Right atrium auricular region (tissue), 2 donors: ENCODE measurements at regions not wholly inside any gene's neighbourhood (a gene's known extent, or its start where the extent isn't known, plus 50 kb on each side); places are given as distances from the start of the nearest gene placed in this dataset.
"Not testable (repeated sequence)": the region's sequence is repeated elsewhere in the genome, so short reads cannot be mapped to it uniquely, and the experiment has no call there.

Experiments used
- DNase-seq: peaks from one replicate; pipeline ENCODE4 v3.0.0-alpha.2; 2019; ENCODE audit warnings: low spot score
- H3K27ac ChIP-seq, 2 donors: fragments of 200-600 bp; sonication (generic); 1 replicate in 1 of 2; 2 replicates in 1 of 2; pipeline ENCODE4 v1.5.1; 2016 to 2019
- H3K27me3 ChIP-seq, 2 donors: fragments of 200-600 bp; sonication (generic); one replicate each; pipeline versions ENCODE4 v1.5.1 to v1.6.0; 2017 to 2019
- H3K36me3 ChIP-seq: fragments of 200-600 bp; sonication (generic); one replicate; pipeline ENCODE4 v1.5.1; 2016
- H3K4me1 ChIP-seq, 2 donors: fragments of 200-600 bp; sonication (generic); one replicate each; pipeline versions ENCODE4 v1.5.1 to v1.6.0; 2017 to 2019
- H3K4me3 ChIP-seq, 2 donors: fragments of 200-600 bp; sonication (generic); 1 replicate in 1 of 2; 2 replicates in 1 of 2; pipeline ENCODE4 v1.5.1; 2017 to 2019; ENCODE audit warnings: mild to moderate bottlenecking in 1 of 2, moderate library complexity in 1 of 2
- H3K9me3 ChIP-seq, 2 donors: fragments of 200-600 bp; sonication (generic); one replicate each; pipeline ENCODE4 v1.5.1; 2019

DNA sequence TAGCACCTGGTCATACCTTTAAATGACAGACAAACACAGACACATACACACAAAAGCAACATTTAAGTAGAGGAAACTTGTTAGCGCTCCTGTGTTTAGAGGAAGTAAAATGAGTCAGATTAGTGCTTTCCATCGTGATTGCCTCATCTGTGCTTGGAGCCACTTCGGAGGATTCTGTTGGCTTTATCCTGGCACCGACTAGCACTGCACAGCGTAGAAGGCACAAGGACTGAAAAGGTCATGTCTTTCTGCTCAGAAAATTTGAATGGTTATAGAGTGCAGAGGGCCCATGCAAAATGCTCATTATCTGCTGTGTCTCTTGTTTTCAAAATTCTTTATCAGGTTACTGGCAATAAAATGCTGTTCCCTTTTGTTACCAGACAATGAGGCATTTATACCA is 863.6 kb upstream of the TPTE start:
- not testable (repeated sequence) for H3K27ac ChIP-seq, H3K4me1 ChIP-seq, H3K4me3 ChIP-seq, DNase-seq, H3K27me3 ChIP-seq, H3K9me3 ChIP-seq, H3K36me3 ChIP-seq

DNA sequence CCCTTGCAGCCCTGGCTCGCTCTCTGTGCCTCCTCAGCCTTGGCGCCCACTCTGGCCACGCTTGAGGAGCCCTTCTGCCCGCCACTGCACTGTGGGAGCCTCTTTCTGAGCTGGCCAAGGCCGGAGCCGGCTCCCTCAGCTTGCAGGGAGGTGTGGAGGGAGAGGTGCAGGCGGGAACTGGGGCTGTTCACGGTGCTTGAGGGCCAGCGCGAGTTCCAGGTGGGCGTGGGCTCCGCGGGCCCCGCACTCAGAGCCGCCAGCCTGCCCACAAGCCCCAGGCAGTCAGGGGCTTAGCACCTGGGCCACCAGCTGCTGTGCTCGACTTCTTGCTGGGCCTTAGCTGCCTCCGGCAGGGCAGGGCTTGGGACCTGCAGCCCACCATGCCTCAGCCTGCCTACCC is 861.5 kb upstream of the TPTE start:
- not testable (repeated sequence) for H3K4me3 ChIP-seq, H3K9me3 ChIP-seq, H3K27ac ChIP-seq, H3K36me3 ChIP-seq, DNase-seq, H3K4me1 ChIP-seq, H3K27me3 ChIP-seq

DNA sequence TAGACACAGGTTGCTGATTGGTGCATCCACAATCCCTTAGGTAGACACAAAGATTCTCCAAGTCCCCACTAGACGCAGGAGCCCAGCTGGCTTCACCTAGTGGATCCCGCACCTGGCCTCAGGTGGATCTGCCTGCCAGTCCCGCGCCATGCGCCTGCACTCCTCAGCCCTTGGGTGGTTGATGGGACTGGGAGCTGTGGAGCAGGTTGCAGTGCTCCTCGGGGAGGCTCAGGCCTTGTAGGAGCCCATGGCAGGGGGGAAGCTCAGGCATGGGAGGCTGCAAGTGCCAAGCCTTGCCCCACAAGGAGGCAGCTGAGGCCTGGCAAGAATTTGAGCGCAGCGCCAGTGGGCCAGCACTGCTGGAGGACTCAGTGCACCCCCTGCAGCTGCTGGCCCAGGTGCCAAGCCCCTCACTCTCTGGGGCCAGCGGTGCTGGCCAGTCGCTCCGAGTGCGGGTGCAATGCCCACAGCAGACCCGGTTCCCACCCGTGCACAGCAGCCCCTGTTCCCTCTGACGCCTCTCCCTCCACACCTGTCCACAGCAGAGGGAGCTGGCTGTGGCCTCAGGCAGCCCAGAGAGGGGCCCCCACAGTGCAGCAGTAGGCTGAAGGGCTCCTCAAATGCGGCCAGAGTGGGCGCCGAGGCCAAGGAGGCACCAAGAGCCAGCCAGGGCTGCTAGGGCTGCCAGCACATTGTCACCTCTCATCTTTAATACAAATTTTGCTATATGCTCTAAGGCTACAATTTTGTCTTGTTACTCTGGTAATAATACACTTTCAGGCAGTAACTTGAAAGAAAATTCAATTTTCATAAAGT is 857.3 kb upstream of the TPTE start:
- H3K27me3 ChIP-seq, H3K27ac ChIP-seq, H3K36me3 ChIP-seq, DNase-seq, H3K4me3 ChIP-seq, H3K4me1 ChIP-seq, H3K9me3 ChIP-seq: not testable (repeated sequence)

DNA sequence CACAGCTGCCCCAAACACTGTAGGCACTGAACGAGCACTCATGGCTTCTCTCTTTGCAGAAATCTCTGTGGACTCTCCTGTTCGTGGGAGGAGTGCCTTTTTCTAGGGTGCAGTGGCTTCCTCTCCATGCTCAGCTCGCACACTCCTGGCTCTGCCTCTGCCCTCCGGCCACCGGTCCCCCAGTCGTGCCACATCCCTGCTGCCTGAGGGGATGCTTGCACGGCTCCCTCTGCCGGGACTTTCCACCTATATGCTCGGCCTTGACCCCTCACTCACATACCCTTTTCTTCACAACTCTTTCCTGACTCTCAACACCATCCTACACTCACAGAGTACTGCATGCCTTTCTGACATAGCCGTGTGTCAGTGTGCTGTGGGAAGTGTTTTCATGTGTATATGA is 845.6 kb upstream of the TPTE start:
- H3K4me3 ChIP-seq, H3K4me1 ChIP-seq, H3K27me3 ChIP-seq, H3K27ac ChIP-seq, DNase-seq, H3K36me3 ChIP-seq, H3K9me3 ChIP-seq: not testable (repeated sequence)

DNA sequence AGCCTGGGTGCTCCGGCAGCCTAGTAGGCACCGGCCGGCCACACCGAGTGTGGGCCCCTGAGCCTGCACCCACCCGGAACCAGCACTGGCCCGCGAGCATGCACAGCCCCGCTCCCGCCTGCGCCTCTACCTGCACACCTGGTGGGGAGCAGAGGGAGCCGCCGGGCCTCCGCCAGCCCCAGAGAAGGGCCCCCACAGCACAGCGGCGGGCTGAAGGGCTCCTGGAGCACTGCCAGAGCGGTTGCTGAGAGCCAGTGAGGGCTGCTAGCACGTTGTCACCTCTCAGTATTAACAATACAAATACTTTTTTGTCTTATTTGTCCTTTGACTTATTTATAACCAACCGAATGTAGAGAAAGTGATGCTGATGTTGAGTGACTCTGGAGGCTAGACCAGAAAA is 842.4 kb upstream of the TPTE start:
- not testable (repeated sequence) for H3K27me3 ChIP-seq, H3K4me3 ChIP-seq, H3K9me3 ChIP-seq, DNase-seq, H3K36me3 ChIP-seq, H3K4me1 ChIP-seq, H3K27ac ChIP-seq

DNA sequence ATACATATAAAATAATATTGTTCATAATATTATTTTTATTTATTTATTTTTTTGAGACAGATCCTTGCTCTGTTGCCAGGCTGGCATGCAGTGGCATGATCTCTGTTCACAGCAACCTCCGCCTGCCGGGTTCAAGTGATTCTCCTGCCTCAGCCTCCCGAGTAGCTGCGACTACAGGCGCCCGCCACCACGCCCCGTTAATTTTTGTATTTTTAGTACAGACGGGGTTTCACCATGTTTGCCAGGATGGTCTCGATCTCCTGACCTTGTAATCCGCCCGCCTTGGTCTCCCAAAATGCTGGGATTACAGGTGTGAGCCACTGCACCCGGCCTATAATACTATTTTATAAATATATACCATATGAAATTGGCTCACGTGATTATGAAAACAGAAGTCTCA is 832.4 kb upstream of the TPTE start:
- not testable (repeated sequence) for H3K36me3 ChIP-seq, H3K4me1 ChIP-seq, H3K27me3 ChIP-seq, DNase-seq, H3K9me3 ChIP-seq, H3K4me3 ChIP-seq, H3K27ac ChIP-seq

DNA sequence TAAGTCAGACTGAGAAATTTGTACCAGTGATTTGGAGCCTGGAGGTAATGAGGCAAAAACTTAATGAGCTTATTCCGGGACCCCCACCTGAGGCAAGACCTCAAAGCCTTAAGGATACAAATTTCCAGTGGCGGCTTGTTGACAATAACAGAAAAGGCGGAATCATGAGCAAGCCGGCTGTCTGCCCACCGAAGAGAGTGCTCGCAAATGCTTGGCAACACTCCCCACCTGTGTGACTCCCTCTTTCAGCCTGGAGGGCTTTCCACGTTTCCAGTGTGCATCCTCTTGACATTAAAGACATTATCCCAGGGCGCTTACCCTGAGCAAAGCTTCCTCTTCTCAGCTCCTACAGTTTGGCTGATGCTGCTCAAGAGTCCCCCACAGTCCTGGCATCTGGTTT is 830.4 kb upstream of the TPTE start:
- not testable (repeated sequence) for H3K36me3 ChIP-seq, DNase-seq, H3K27me3 ChIP-seq, H3K27ac ChIP-seq, H3K9me3 ChIP-seq, H3K4me1 ChIP-seq, H3K4me3 ChIP-seq

DNA sequence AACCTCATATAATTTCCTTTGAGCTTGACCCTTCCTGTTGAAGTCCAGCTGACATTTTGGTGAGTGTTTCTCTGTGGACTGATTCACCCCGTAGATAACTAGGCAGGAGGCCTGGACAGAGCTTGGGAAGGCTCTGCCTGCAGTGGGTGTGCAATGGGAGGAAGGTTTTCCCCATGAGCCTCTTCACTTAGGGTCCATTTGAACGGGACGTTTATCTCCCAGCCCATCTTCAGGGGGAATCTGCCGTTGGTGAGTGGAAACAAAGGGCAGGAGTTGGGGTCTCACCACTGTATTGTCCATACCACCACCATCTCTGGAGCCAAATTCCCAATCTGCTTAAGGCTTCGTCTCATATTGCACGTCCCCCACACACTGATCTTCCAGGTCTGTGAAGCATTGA is 825.6 kb upstream of the TPTE start:
- DNase-seq, H3K9me3 ChIP-seq, H3K4me3 ChIP-seq, H3K4me1 ChIP-seq, H3K27ac ChIP-seq, H3K36me3 ChIP-seq, H3K27me3 ChIP-seq: not testable (repeated sequence)

DNA sequence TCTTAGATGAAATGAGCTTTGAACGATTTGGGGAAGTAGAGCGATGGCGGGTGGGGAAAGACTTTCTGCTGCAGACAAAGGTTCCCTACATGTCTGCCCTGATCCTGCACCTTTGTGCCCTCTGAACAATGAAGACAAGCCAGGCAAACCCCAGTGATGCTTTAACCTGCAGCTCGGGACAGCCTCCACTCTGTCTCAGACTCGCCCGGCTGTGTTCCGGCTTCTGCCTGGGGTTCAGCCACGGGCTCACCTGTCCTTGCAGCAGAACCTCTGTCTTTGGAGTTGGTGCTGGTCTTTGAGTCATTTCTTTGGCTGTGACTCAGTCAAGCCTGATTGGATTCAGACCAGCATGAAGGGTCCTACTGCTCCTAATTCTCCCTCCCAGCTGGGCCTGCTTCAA is 823.6 kb upstream of the TPTE start:
- H3K27ac ChIP-seq, H3K27me3 ChIP-seq, H3K36me3 ChIP-seq, H3K9me3 ChIP-seq, DNase-seq, H3K4me1 ChIP-seq, H3K4me3 ChIP-seq: not testable (repeated sequence)

DNA sequence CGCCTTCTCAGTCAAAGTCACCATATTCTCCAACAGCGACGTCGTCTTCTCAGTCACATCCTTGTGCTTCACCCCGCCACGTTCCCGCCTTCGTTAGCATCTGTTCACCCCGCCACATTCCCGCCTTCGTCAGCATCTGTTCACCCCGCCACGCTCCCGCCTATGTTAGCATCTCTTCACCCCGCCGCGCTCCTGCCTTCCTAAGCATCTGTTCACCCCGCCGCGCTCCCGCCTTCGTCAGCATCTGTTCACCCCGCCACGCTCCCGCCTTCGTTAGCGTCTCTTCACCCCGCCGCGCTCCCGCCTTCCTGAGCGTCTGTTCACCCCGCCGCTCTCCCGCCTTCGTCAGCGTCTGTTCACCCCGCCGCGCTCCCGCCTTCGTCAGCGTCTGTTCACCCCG is 816.4 kb upstream of the TPTE start:
- H3K4me1 ChIP-seq, H3K4me3 ChIP-seq, DNase-seq, H3K27me3 ChIP-seq, H3K36me3 ChIP-seq, H3K9me3 ChIP-seq, H3K27ac ChIP-seq: not testable (repeated sequence)

DNA sequence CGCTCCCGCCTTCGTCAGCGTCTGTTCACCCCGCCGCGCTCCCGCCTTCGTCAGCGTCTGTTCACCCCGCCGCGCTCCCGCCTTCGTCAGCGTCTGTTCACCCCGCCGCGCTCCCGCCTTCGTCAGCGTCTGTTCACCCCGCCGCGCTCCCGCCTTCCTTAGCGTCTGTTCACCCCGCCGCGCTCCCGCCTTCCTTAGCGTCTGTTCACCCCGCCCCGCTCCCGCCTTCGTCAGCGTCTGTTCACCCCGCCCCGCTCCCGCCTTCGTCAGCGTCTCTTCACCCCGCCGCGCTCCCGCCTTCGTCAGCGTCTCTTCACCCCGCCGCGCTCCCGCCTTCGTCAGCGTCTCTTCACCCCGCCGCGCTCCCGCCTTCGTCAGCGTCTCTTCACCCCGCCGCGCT is 815.9 kb upstream of the TPTE start:
- not testable (repeated sequence) for H3K4me3 ChIP-seq, H3K4me1 ChIP-seq, H3K27ac ChIP-seq, H3K9me3 ChIP-seq, DNase-seq, H3K27me3 ChIP-seq, H3K36me3 ChIP-seq

DNA sequence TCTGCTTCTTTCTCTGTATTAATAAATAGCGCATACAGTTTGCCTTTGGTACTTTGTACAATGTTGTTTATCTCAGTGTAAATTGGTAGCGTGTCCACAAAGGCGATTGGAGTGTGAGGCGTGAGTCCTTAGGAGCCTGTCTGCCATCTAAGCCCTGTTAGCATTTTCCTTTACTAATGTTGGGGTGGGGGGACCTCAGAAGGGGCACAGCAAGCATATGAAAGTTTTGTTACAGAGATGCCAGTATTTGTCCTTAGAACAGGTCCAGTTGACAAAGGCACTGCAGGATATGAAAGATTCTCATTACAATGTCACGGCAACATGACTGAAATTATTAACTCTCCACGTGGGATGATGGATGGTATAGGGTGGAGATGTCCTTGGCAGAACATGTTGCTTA is 796.8 kb upstream of the TPTE start:
- not testable (repeated sequence) for H3K4me1 ChIP-seq, H3K27me3 ChIP-seq, DNase-seq, H3K27ac ChIP-seq, H3K9me3 ChIP-seq, H3K36me3 ChIP-seq, H3K4me3 ChIP-seq

DNA sequence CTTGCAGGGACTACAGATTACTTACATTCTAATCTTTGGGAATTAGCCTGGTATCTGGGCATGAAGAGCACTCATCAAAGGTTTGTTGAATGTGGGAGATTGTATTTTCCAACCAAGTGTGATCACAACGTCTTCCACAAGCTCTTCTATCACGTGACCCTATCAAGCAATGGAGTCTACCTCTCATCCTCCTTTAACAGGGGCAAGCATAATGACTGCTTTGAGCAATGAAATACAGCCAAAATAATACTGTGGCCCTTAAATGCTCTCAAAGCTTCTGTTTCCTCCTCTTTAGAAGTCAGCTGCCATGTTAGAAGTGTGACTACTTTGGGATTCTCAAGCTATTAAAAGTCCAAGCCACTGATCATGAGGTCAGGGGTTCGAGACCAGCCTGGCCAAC is 794.2 kb upstream of the TPTE start:
- not testable (repeated sequence) for H3K9me3 ChIP-seq, H3K4me1 ChIP-seq, H3K27ac ChIP-seq, H3K4me3 ChIP-seq, H3K27me3 ChIP-seq, DNase-seq, H3K36me3 ChIP-seq

DNA sequence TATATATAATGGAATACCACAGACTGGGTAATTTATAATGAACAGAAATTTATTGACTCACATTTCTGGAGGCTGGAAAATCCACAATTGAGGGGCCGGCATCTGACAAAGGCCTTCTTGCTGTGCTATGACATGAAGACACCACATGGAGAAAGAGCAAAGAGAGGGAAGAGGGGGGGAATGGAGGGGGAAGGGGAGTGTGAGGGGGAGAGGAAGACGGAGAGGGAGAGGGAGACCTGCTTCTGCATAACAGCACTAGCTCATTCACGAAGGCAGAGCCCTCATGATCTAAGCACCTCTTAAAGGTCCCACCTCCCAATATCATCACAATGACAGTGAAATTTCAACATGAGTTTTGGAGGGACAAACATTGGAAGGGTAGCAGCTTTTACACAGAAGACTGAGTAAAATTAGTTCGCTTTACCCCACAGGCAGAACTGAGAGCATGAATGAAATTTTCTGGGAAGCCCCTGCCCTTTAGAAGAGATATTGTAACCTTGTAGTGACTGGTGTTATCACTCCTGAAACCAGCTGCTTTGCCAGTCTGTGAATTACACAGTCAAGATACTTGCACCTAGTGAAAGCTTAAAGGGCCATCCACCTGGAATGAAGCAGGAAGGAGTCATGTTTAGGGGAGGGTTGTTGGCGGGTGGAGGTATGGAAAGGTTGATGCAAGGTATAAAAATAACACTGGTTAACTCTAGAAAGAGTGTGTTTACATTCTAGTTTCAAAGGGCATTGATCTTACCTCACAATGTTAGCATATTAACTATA is 793.0 kb upstream of the TPTE start:
- not testable (repeated sequence) for H3K4me3 ChIP-seq, H3K27me3 ChIP-seq, H3K36me3 ChIP-seq, DNase-seq, H3K4me1 ChIP-seq, H3K9me3 ChIP-seq, H3K27ac ChIP-seq
